GM23338 (cell line): ENCODE measurements at regions not wholly inside any gene's neighbourhood (a gene's known extent, or its start where the extent isn't known, plus 50 kb on each side); places are given as distances from the start of the nearest gene placed in this dataset.

Source experiments
- ATAC-seq: fragments of 200-7000 bp; cut with Tn5 transposase; 3 replicates; pipeline ENCODE4 v1.9.1; 2020
- DNase-seq: peaks from one replicate; pipeline ENCODE4 v3.0.0-alpha.2; 2015; ENCODE audit warnings: low spot score
- H2AFZ ChIP-seq: fragments of 200-600 bp; sonication (generic); 2 replicates; pipeline ENCODE4 v1.8.0; 2016; ENCODE audit warnings: antibody characterized with exemption, mild to moderate bottlenecking, moderate library complexity
- H3F3A ChIP-seq: fragments of 200-600 bp; sonication (generic); replicated peaks from 2 replicates; pipeline ENCODE4 v1.8.0; 2017; ENCODE audit warnings: antibody characterized with exemption, mixed run types, low read depth
- H3K27ac ChIP-seq: fragments of 200-600 bp; sonication (generic); 2 replicates; pipeline ENCODE4 v1.6.1; 2016; ENCODE audit warnings: low read depth
- H3K27me3 ChIP-seq: fragments of 200-600 bp; sonication (generic); 2 replicates; pipeline ENCODE4 v1.8.0; 2016; ENCODE audit warnings: mild to moderate bottlenecking, mixed run types, moderate library complexity; ENCODE audit not compliant: insufficient read depth
- H3K36me3 ChIP-seq: fragments of 200-600 bp; sonication (generic); 2 replicates; pipeline ENCODE4 v1.8.0; 2016; ENCODE audit warnings: mild to moderate bottlenecking; ENCODE audit not compliant: insufficient read depth
- H3K4me1 ChIP-seq: fragments of 200-600 bp; sonication (generic); 2 replicates; pipeline ENCODE4 v1.8.0; 2016; ENCODE audit warnings: mild to moderate bottlenecking, moderate library complexity; ENCODE audit not compliant: insufficient read depth
- H3K4me2 ChIP-seq: fragments of 200-600 bp; sonication (generic); 2 replicates; pipeline ENCODE4 v1.7.1; 2017; ENCODE audit warnings: mixed run types
- H3K4me3 ChIP-seq: fragments of 200-600 bp; sonication (generic); 2 replicates; pipeline ENCODE4 v1.6.1; 2016; ENCODE audit warnings: mixed run types
- H3K79me2 ChIP-seq: fragments of 200-600 bp; sonication (generic); replicated peaks from 2 replicates; pipeline ENCODE4 v1.8.0; 2017; ENCODE audit warnings: mild to moderate bottlenecking; ENCODE audit not compliant: insufficient read depth
- H3K9me2 ChIP-seq: fragments of 200-600 bp; sonication (generic); 2 replicates; pipeline ENCODE4 v1.8.0; 2017; ENCODE audit not compliant: insufficient read depth
- H4K20me1 ChIP-seq: fragments of 200-600 bp; sonication (generic); replicated peaks from 2 replicates; pipeline ENCODE4 v1.8.0; 2017; ENCODE audit warnings: mild to moderate bottlenecking; ENCODE audit not compliant: insufficient read depth
- H3K27ac Mint-ChIP-seq: 2 replicates; pipeline ENCODE4 v1.8.0; 2020; ENCODE audit warnings: inconsistent platforms, mild to moderate bottlenecking, moderate library complexity, mixed read lengths
- H3K27me3 Mint-ChIP-seq: 3 replicates; pipeline ENCODE4 v1.8.0; 2022; ENCODE audit warnings: low read depth, mild to moderate bottlenecking, moderate library complexity, mixed read lengths, inconsistent platforms; ENCODE audit not compliant: insufficient read depth, poor library complexity
- H3K36me3 Mint-ChIP-seq: 3 replicates; pipeline ENCODE4 v1.8.0; 2021; ENCODE audit warnings: low read depth, mild to moderate bottlenecking, inconsistent platforms, moderate library complexity, mixed read lengths
- H3K4me1 Mint-ChIP-seq: 3 replicates; pipeline ENCODE4 v1.8.0; 2020; ENCODE audit warnings: mild to moderate bottlenecking, inconsistent platforms, mixed read lengths
- H3K4me3 Mint-ChIP-seq: 3 replicates; pipeline ENCODE4 v1.8.0; 2021; ENCODE audit warnings: moderate library complexity, mild to moderate bottlenecking, inconsistent platforms, mixed read lengths
- H3K9me3 Mint-ChIP-seq: 3 replicates; pipeline ENCODE4 v1.8.0; 2020; ENCODE audit warnings: moderate library complexity, mild to moderate bottlenecking, inconsistent platforms, mixed read lengths
- CREB1 ChIP-seq: fragments of 250-450 bp; sonication (Bioruptor Pico); IDR thresholded peaks from 2 replicates; pipeline ENCODE4 v1.5.0; 2020; ENCODE audit warnings: low read depth, mild to moderate bottlenecking, moderate library complexity
- ETS1 ChIP-seq: IDR thresholded peaks from 2 replicates; pipeline ENCODE4 v1.6.1; 2016; ENCODE audit warnings: antibody characterized with exemption
- EZH2 ChIP-seq: fragments of 200-600 bp; sonication (generic); IDR thresholded peaks from one replicate; pipeline ENCODE4 v1.8.0; 2017; ENCODE audit warnings: antibody characterized with exemption, mild to moderate bottlenecking, low read depth; ENCODE audit not compliant: unreplicated experiment
- EZH2phosphoT487 ChIP-seq: fragments of 200-600 bp; sonication (generic); IDR thresholded peaks from one replicate; pipeline ENCODE4 v1.8.1; 2018; ENCODE audit warnings: antibody characterized with exemption; ENCODE audit not compliant: unreplicated experiment
- JUNB ChIP-seq: IDR thresholded peaks from one replicate; pipeline ENCODE4 v1.6.1; 2016; ENCODE audit warnings: antibody characterized with exemption; ENCODE audit not compliant: unreplicated experiment
- NANOG ChIP-seq: IDR thresholded peaks from 2 replicates; pipeline ENCODE4 v1.6.1; 2016; ENCODE audit warnings: antibody characterized with exemption, borderline replicate concordance
- POLR2AphosphoS5 ChIP-seq: IDR thresholded peaks from 2 replicates; pipeline ENCODE4 v1.6.1; 2016; ENCODE audit warnings: antibody characterized with exemption, low read depth
- STAT1 ChIP-seq: IDR thresholded peaks from one replicate; pipeline ENCODE4 v1.6.1; 2016; ENCODE audit warnings: antibody characterized with exemption; ENCODE audit not compliant: unreplicated experiment
- ZNF114 ChIP-seq: fragments of 250-450 bp; sonication (Bioruptor Pico); IDR thresholded peaks from 2 replicates; pipeline ENCODE4 v1.5.0; 2020; ENCODE audit warnings: mild to moderate bottlenecking, moderate library complexity
- ZNF331 ChIP-seq: fragments of 250-450 bp; sonication (Bioruptor Pico); IDR thresholded peaks from 2 replicates; pipeline ENCODE4 v1.5.0; 2020; ENCODE audit warnings: low read depth, mild to moderate bottlenecking, moderate library complexity
- TF ChIP-seq, protein P1 (sequence below): IDR thresholded peaks from one replicate; pipeline ENCODE4 v1.6.1; 2018; ENCODE audit warnings: antibody characterized with exemption; ENCODE audit not compliant: unreplicated experiment
- TF ChIP-seq, protein P2 (sequence below), 2 experiments: fragments of 200-600 bp in 1 of 2; sonication (generic) in 1 of 2; conservative IDR thresholded peaks; 2 replicates each; pipeline versions ENCODE4 v1.5.1 to v1.6.1; 2016 to 2017; ENCODE audit warnings: antibody characterized with exemption in 2 of 2, low read depth in 2 of 2, mild to moderate bottlenecking in 2 of 2, moderate library complexity in 1 of 2

DNA sequence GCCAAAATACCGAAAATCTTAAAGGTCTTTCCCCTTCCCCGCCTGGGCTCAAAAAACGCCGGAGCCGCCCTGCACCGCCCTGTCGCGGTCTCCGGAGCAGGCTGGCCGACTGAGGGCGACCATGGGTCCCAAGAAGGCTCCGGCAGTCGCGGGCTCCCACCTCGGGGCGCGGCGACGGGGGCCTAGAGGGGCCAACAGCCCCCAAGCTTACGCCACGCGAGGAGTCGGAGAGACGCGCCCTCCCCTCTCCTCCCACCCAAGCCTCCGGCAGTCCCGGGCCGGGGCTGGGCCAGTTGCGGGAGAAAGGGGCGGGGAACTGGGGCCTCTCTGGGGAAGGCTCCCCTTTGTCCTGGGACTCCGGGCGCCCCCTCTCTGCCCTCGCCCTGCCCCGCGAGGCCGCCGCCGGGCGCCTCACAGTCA lies 69.2 kb downstream of the GOLGA8B start:
- H3K4me1 ChIP-seq, result peaks cover 6% of the 10 kb centered on the region; the same call in 1 of the 2 replicates
- Mint-ChIP-seq H3K36me3 (no peaks in the 10 kb centered on the region), H3K27ac (no peak overlapping the region), H3K27me3 (peaks cover 40% of the 10 kb centered on the region), H3K9me3 (no peaks in the 10 kb centered on the region), H3K4me3 (peak overlapping the region; percentile 72), H3K4me1 (peaks cover 8% of the 10 kb centered on the region)
- no peaks in the 10 kb centered on the region for H4K20me1 ChIP-seq
- H3K9me2 ChIP-seq, result no peaks in the 10 kb centered on the region
- peak overlapping the region; percentile 90 for H3K4me2 ChIP-seq
- peaks cover 72% of the 10 kb centered on the region for H3K27me3 ChIP-seq
- H3K36me3 ChIP-seq, result no peaks in the 10 kb centered on the region
- H3K27ac ChIP-seq, result no peak overlapping the region
- H3K4me3 ChIP-seq, result peak overlapping the region; percentile 82
- H3F3A ChIP-seq, result no peaks in the 10 kb centered on the region
- peak; percentile 85 for ATAC-seq
- H3K79me2 ChIP-seq, result no peaks in the 10 kb centered on the region
- DNase-seq, result peak; percentile 65
- peak overlapping the region; percentile 99 for H2AFZ ChIP-seq
- no peak for TF ChIP-seq JUNB
- TF ChIP-seq, protein P1, sequence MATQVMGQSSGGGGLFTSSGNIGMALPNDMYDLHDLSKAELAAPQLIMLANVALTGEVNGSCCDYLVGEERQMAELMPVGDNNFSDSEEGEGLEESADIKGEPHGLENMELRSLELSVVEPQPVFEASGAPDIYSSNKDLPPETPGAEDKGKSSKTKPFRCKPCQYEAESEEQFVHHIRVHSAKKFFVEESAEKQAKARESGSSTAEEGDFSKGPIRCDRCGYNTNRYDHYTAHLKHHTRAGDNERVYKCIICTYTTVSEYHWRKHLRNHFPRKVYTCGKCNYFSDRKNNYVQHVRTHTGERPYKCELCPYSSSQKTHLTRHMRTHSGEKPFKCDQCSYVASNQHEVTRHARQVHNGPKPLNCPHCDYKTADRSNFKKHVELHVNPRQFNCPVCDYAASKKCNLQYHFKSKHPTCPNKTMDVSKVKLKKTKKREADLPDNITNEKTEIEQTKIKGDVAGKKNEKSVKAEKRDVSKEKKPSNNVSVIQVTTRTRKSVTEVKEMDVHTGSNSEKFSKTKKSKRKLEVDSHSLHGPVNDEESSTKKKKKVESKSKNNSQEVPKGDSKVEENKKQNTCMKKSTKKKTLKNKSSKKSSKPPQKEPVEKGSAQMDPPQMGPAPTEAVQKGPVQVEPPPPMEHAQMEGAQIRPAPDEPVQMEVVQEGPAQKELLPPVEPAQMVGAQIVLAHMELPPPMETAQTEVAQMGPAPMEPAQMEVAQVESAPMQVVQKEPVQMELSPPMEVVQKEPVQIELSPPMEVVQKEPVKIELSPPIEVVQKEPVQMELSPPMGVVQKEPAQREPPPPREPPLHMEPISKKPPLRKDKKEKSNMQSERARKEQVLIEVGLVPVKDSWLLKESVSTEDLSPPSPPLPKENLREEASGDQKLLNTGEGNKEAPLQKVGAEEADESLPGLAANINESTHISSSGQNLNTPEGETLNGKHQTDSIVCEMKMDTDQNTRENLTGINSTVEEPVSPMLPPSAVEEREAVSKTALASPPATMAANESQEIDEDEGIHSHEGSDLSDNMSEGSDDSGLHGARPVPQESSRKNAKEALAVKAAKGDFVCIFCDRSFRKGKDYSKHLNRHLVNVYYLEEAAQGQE, result no peak
- TF ChIP-seq, protein P2, sequence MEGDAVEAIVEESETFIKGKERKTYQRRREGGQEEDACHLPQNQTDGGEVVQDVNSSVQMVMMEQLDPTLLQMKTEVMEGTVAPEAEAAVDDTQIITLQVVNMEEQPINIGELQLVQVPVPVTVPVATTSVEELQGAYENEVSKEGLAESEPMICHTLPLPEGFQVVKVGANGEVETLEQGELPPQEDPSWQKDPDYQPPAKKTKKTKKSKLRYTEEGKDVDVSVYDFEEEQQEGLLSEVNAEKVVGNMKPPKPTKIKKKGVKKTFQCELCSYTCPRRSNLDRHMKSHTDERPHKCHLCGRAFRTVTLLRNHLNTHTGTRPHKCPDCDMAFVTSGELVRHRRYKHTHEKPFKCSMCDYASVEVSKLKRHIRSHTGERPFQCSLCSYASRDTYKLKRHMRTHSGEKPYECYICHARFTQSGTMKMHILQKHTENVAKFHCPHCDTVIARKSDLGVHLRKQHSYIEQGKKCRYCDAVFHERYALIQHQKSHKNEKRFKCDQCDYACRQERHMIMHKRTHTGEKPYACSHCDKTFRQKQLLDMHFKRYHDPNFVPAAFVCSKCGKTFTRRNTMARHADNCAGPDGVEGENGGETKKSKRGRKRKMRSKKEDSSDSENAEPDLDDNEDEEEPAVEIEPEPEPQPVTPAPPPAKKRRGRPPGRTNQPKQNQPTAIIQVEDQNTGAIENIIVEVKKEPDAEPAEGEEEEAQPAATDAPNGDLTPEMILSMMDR (conservative IDR thresholded peaks at IDR 0.05; ENCODE audit: low read depth in 2 of 2), result 0 out of 4 replicates have a peak, but pooled peaks of 1 of the 2 experiments have one; percentile 4

- no peaks in the 10 kb centered on the region for H3K36me3 Mint-ChIP-seq
- TF ChIP-seq ZNF331 (CRISPR knock-in tag) (no peak), ZNF114 (CRISPR knock-in tag) (no peak), CREB1 (no peak), EZH2phosphoT487 (no peak), JUNB (no peak), ETS1 (no peak), STAT1 (no peak), EZH2 (no peak), NANOG (no peak), POLR2AphosphoS5 (no peak)
- TF ChIP-seq, protein P1, result no peak
- TF ChIP-seq, protein P2 (conservative IDR thresholded peaks at IDR 0.05; ENCODE audit: low read depth in 2 of 2), result no peak
These were observed 70.8 kb downstream of the GOLGA8B start for GRCh38 chr15:34512628-34513027.

More at GRCh38 chr15:34512628-34513027, 70.8 kb downstream of the GOLGA8B start:
- Mint-ChIP-seq H3K4me3 (no peak overlapping the region), H3K27ac (no peak overlapping the region), H3K9me3 (no peaks in the 10 kb centered on the region), H3K4me1 (peaks cover 8% of the 10 kb centered on the region), H3K27me3 (peaks cover 40% of the 10 kb centered on the region)
- H3K27ac ChIP-seq, result no peak overlapping the region
- no peaks in the 10 kb centered on the region for H3F3A ChIP-seq
- H3K4me3 ChIP-seq, result no peak overlapping the region
- H3K4me1 ChIP-seq, result peaks cover 6% of the 10 kb centered on the region; the same call in 1 of the 2 replicates
- DNase-seq (no peak), ATAC-seq (no peak)
- peaks cover 72% of the 10 kb centered on the region for H3K27me3 ChIP-seq
- H2AFZ ChIP-seq, result no peak overlapping the region
- H4K20me1 ChIP-seq, result no peaks in the 10 kb centered on the region
- H3K36me3 ChIP-seq, result no peaks in the 10 kb centered on the region
- no peaks in the 10 kb centered on the region for H3K79me2 ChIP-seq
- no peaks in the 10 kb centered on the region for H3K9me2 ChIP-seq
- no peak overlapping the region for H3K4me2 ChIP-seq
